Fibroblast of gingiva (primary cell): ENCODE measurements at regions not wholly inside any gene's neighbourhood (a gene's known extent, or its start where the extent isn't known, plus 50 kb on each side); places are given as distances from the start of the nearest gene placed in this dataset.

Source experiments
- DNase-seq: peaks from one replicate; pipeline ENCODE4 v3.0.0-alpha.2; 2011; ENCODE audit warnings: low read depth

- DNase-seq, result no peak
Observed at GRCh38 chr1:95370691-95371562, 136.9 kb downstream of the RWDD3 start.

- no peak for DNase-seq
Observed at GRCh38 chr1:95371666-95372282, 137.8 kb downstream of the RWDD3 start.

- no peak for DNase-seq
Observed at GRCh38 chr1:95375174-95375573, 141.2 kb downstream of the RWDD3 start.

- DNase-seq, result no peak
Observed at GRCh38 chr1:95380909-95381308, 146.9 kb downstream of the RWDD3 start.

- DNase-seq, result no peak
Observed at GRCh38 chr1:95382000-95382786, 148.2 kb downstream of the RWDD3 start.

- DNase-seq, result no peak
Observed at GRCh38 chr1:95383111-95383510, 149.1 kb downstream of the RWDD3 start.

GRCh38 chr1:95384567-95384966 lies 150.6 kb downstream of the RWDD3 start:
- no peak for DNase-seq

- DNase-seq, result no peak
Observed at GRCh38 chr1:95386371-95386770, 152.4 kb downstream of the RWDD3 start.

- DNase-seq, result no peak
Observed at GRCh38 chr1:95386915-95387314, 152.9 kb downstream of the RWDD3 start.

GRCh38 chr1:95388031-95388430 lies 154.0 kb downstream of the RWDD3 start:
- no peak for DNase-seq

- DNase-seq, result no peak
Observed at GRCh38 chr1:95393434-95393833, 159.4 kb downstream of the RWDD3 start.

GRCh38 chr1:95396557-95396956 lies 162.5 kb downstream of the RWDD3 start:
- no peak for DNase-seq

- no peak for DNase-seq
Observed at GRCh38 chr1:95402780-95403179, 168.8 kb downstream of the RWDD3 start.

GRCh38 chr1:95406279-95406678 lies 172.3 kb downstream of the RWDD3 start:
- no peak for DNase-seq

- no peak for DNase-seq
Observed at GRCh38 chr1:95407131-95407885, 173.3 kb downstream of the RWDD3 start.

- DNase-seq, result no peak
Observed at GRCh38 chr1:95407886-95408291, 173.9 kb downstream of the RWDD3 start.

GRCh38 chr1:95408507-95409136 lies 174.6 kb downstream of the RWDD3 start:
- DNase-seq, result no peak

GRCh38 chr1:95409276-95409675 lies 175.3 kb downstream of the RWDD3 start:
- no peak for DNase-seq

- DNase-seq, result no peak
Observed at GRCh38 chr1:95409901-95410300, 175.9 kb downstream of the RWDD3 start.

GRCh38 chr1:95415146-95415545 lies 181.1 kb downstream of the RWDD3 start:
- DNase-seq, result no peak

GRCh38 chr1:95426772-95427171 lies 192.8 kb downstream of the RWDD3 start:
- no peak for DNase-seq

GRCh38 chr1:95427525-95427924 lies 193.5 kb downstream of the RWDD3 start:
- no peak for DNase-seq
